CD4-positive, alpha-beta T cell (primary cell): ENCODE measurements at regions not wholly inside any gene's neighbourhood (a gene's known extent, or its start where the extent isn't known, plus 50 kb on each side); places are given as distances from the start of the nearest gene placed in this dataset.

Experiments
- ATAC-seq: fragments of 200-7000 bp; cut with Tn5 transposase; one replicate; pipeline ENCODE4 v1.10.0; 2022; ENCODE audit warnings: mild to moderate bottlenecking; ENCODE audit not compliant: poor library complexity
- CTCF ChIA-PET: fragments of 350-600 bp; sonication (Branson Sonifier 250); formaldehyde crosslinking; loops from one replicate; lab custom pipeline; 2021; ENCODE audit warnings: antibody characterized with exemption, inconsistent platforms; lab: Charles Lee
- POLR2A ChIA-PET: fragments of 350-600 bp; sonication (Branson Sonifier 250); formaldehyde crosslinking; loops from one replicate; lab custom pipeline; 2021; ENCODE audit warnings: antibody characterized with exemption, inconsistent platforms; lab: Charles Lee
- DNase-seq, 14 experiments: peaks; one replicate each; pipeline ENCODE4 v3.0.0-alpha.2; 2013 to 2020; ENCODE audit warnings: mixed read lengths in 2 of 14
- H3K27ac ChIP-seq, 2 donors: one replicate each; pipeline versions ENCODE4 v1.5.1 to v1.7.0; 2013; ENCODE audit warnings: low read length in 2 of 2, low read depth in 1 of 2, mild to moderate bottlenecking in 1 of 2
- H3K27me3 ChIP-seq, 2 experiments: 1 replicate in 1 of 2; 2 replicates in 1 of 2; pipeline versions ENCODE4 v1.6.1 to v1.7.0; 2013; ENCODE audit warnings: low read length in 2 of 2, control low read depth in 1 of 2, mild to moderate bottlenecking in 1 of 2, moderate library complexity in 1 of 2; ENCODE audit not compliant: insufficient read depth in 2 of 2, control insufficient read depth in 1 of 2
- H3K36me3 ChIP-seq: one replicate; pipeline ENCODE4 v1.6.1; 2013; ENCODE audit warnings: low read length, control low read depth; ENCODE audit not compliant: insufficient read depth
- H3K4me1 ChIP-seq: one replicate; pipeline ENCODE4 v1.6.1; 2013; ENCODE audit warnings: low read length, control low read depth; ENCODE audit not compliant: insufficient read depth
- H3K4me3 ChIP-seq: one replicate; pipeline ENCODE4 v1.5.1; 2013; ENCODE audit warnings: mild to moderate bottlenecking, low read length, moderate library complexity
- H3K9me3 ChIP-seq, 2 experiments: 1 replicate in 1 of 2; 2 replicates in 1 of 2; pipeline versions ENCODE4 v1.6.1 to v1.7.0; 2013; ENCODE audit warnings: low read length in 2 of 2, mild to moderate bottlenecking in 2 of 2, control low read depth in 1 of 2, moderate library complexity in 1 of 2; ENCODE audit not compliant: control insufficient read depth in 1 of 2, insufficient read depth in 1 of 2
- H3K27ac Mint-ChIP-seq: one replicate; pipeline ENCODE4 v1.8.0; 2020; ENCODE audit warnings: mixed read lengths
- H3K27me3 Mint-ChIP-seq: one replicate; pipeline ENCODE4 v1.8.0; 2021; ENCODE audit warnings: mixed read lengths
- H3K36me3 Mint-ChIP-seq: one replicate; pipeline ENCODE4 v1.8.0; 2021; ENCODE audit warnings: low read depth, mixed read lengths
- H3K4me1 Mint-ChIP-seq: one replicate; pipeline ENCODE4 v1.8.0; 2021; ENCODE audit warnings: low read depth, mixed read lengths
- H3K4me3 Mint-ChIP-seq: one replicate; pipeline ENCODE4 v1.8.0; 2020; ENCODE audit warnings: mild to moderate bottlenecking, mixed read lengths
- H3K9me3 Mint-ChIP-seq: one replicate; pipeline ENCODE4 v1.8.0; 2020; ENCODE audit warnings: mixed read lengths
- intact Hi-C, 2 experiments: fragments of 100-400 bp; cut with DNase I in 1 of 2; cut with micrococcal nuclease in 1 of 2; formaldehyde crosslinking; loops; one replicate each; pipeline versions ENCODE4 v1.15.1 to v1.9.0; 2023 to 2025; cut with DNase I, micrococcal nuclease
- TF ChIP-seq, protein P1 (sequence below): fragments of 200-600 bp; IDR thresholded peaks from one replicate; pipeline ENCODE4 v1.8.0; 2022; ENCODE audit warnings: antibody characterized with exemption, mild to moderate bottlenecking

DNA sequence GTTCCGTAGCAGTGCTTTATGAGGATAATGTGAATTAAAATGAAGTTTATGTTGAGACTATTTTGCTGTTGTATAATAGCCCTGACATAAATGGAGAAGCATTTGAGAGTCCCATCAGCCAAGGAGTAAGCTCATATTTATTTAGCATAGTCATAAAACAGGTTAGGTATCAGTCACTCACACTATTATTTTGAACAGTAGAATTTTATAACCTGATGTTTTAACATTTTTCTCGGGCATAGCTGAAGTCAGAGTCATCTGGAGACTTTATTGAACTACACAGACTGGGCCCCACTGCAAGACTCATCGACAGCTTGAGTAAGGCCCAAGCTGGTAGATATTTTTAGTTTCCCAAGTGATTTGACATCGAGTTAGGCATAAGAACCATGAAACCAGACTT is 620.3 kb upstream of the WWC1 start:
- ChIA-PET POLR2A (no interaction called here), CTCF (no interaction called here)
- Histone ChIP-seq H3K9me3 (no peaks in the 10 kb centered on the region), H3K27me3 (no peaks in the 10 kb centered on the region), H3K4me1 (no peaks in the 10 kb centered on the region), H3K27ac (no peak overlapping the region), H3K36me3 (no peaks in the 10 kb centered on the region), H3K4me3 (no peak overlapping the region)
- H3K4me1 Mint-ChIP-seq = no peaks in the 10 kb centered on the region
- TF ChIP-seq, protein P1, sequence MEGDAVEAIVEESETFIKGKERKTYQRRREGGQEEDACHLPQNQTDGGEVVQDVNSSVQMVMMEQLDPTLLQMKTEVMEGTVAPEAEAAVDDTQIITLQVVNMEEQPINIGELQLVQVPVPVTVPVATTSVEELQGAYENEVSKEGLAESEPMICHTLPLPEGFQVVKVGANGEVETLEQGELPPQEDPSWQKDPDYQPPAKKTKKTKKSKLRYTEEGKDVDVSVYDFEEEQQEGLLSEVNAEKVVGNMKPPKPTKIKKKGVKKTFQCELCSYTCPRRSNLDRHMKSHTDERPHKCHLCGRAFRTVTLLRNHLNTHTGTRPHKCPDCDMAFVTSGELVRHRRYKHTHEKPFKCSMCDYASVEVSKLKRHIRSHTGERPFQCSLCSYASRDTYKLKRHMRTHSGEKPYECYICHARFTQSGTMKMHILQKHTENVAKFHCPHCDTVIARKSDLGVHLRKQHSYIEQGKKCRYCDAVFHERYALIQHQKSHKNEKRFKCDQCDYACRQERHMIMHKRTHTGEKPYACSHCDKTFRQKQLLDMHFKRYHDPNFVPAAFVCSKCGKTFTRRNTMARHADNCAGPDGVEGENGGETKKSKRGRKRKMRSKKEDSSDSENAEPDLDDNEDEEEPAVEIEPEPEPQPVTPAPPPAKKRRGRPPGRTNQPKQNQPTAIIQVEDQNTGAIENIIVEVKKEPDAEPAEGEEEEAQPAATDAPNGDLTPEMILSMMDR = no peak
- H3K4me3 Mint-ChIP-seq = no peak overlapping the region
- no peaks in the 10 kb centered on the region for H3K9me3 Mint-ChIP-seq
- intact Hi-C loops = no loop called here
- H3K36me3 Mint-ChIP-seq = no peaks in the 10 kb centered on the region
- ATAC-seq (no peak), DNase-seq (no peak)
- no peaks in the 10 kb centered on the region for H3K27me3 Mint-ChIP-seq
- H3K27ac Mint-ChIP-seq = no peak overlapping the region

DNA sequence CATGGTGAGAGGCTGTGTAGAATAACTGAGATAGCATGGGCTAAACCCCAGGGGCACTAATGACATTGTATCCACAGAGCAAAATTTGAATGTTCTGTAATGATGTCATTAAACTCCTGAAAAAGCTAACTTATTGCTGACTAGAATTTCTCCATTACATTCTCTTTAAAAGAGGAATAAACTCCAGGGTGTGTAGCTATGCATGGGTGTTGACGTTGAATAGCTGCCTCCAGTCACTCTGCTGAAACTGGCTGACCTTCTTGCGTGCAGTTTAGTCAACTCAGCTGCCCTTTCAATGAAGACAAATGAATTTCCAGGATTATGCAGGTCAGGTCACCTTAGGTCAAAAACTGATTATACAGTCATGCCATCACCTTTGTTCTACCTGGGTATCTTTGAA is 617.5 kb upstream of the WWC1 start:
- H3K27ac Mint-ChIP-seq = no peak overlapping the region
- Histone ChIP-seq H3K27me3 (no peaks in the 10 kb centered on the region), H3K9me3 (no peaks in the 10 kb centered on the region), H3K36me3 (no peaks in the 10 kb centered on the region), H3K4me1 (no peaks in the 10 kb centered on the region), H3K27ac (no peak overlapping the region), H3K4me3 (no peak overlapping the region)
- DNase-seq (no peak), ATAC-seq (no peak)
- POLR2A ChIA-PET = no interaction called here
- no peaks in the 10 kb centered on the region for H3K4me1 Mint-ChIP-seq
- H3K4me3 Mint-ChIP-seq = no peak overlapping the region
- intact Hi-C loops = no loop called here
- H3K36me3 Mint-ChIP-seq = no peaks in the 10 kb centered on the region
- CTCF ChIA-PET = no interaction called here
- H3K9me3 Mint-ChIP-seq = peaks cover 8% of the 10 kb centered on the region
- no peaks in the 10 kb centered on the region for H3K27me3 Mint-ChIP-seq
- TF ChIP-seq, protein P1 = no peak

DNA sequence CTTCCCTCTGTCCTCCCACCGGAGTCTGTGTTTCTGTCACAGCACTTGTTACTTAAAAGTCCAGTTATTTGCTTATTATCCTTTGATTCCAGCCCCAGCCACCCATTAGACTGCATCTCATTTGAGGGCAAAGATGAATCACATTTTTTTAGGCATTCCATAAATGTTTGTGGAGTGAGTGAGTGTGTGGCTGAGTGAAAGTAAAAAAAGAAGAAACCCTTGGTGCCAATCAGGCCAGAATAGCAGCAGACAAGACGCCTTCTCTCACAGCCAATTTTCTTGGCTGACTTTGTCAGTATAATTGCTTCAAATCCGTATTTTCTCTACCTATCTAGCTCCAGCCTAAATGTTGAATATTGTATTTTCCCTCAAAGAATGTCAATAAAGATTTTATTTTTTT is 613.0 kb upstream of the WWC1 start:
- POLR2A ChIA-PET = no interaction called here
- H3K36me3 Mint-ChIP-seq = no peaks in the 10 kb centered on the region
- TF ChIP-seq, protein P1 = no peak

More for the DNA sequence above, 613.0 kb upstream of the WWC1 start:
- intact Hi-C loops = no loop called here
- Histone ChIP-seq H3K27ac (no peak overlapping the region), H3K4me1 (no peaks in the 10 kb centered on the region), H3K9me3 (peaks cover 0 to 6% of the 10 kb centered on the region in 2 experiments), H3K36me3 (no peaks in the 10 kb centered on the region), H3K27me3 (no peaks in the 10 kb centered on the region), H3K4me3 (no peak overlapping the region)
- no peak for ATAC-seq
- Mint-ChIP-seq H3K27ac (no peak overlapping the region), H3K4me3 (no peak overlapping the region), H3K4me1 (no peaks in the 10 kb centered on the region), H3K27me3 (no peaks in the 10 kb centered on the region), H3K9me3 (peaks cover 20% of the 10 kb centered on the region)
- no peak for DNase-seq
- CTCF ChIA-PET = no interaction called here
